ENCODE measurements at regions not wholly inside any gene's neighbourhood (a gene's known extent, or its start where the extent isn't known, plus 50 kb on each side); places are given as distances from the start of the nearest gene placed in this dataset.

- TF ChIP-seq TAF1 (IDR thresholded peaks at IDR 0.05; ENCODE audit: borderline replicate concordance, low read depth, low read length) = no peak
- TF ChIP-seq ZNF592 (IDR thresholded peaks at IDR 0.05) = no peak
- no peak for TF ChIP-seq SMC3 (IDR thresholded peaks at IDR 0.05; ENCODE audit: borderline replicate concordance, low read length)
- TF ChIP-seq RAD21 (IDR thresholded peaks at IDR 0.05; ENCODE audit: insufficient read depth, low read depth, low read length) = no peak
- TF ChIP-seq POLR2A (IDR thresholded peaks at IDR 0.05; ENCODE audit: low read depth, low read length) = no peak
- TF ChIP-seq ZNF274 (IDR thresholded peaks at IDR 0.05; ENCODE audit: insufficient read depth, insufficient read length) = no peak
- TF ChIP-seq BCLAF1 (IDR thresholded peaks at IDR 0.05) = no peak
- TF ChIP-seq KDM1A (IDR thresholded peaks at IDR 0.05; ENCODE audit: borderline replicate concordance) = no peak
- TF ChIP-seq CREB1 (IDR thresholded peaks at IDR 0.05; ENCODE audit: low read depth) = no peak
- TF ChIP-seq MAX (IDR thresholded peaks at IDR 0.05; ENCODE audit: low read depth, low read length) = no peak
- no peak for TF ChIP-seq CTCF (IDR thresholded peaks at IDR 0.05 in 2 of 3, conservative IDR thresholded peaks at IDR 0.05 in 1 of 3; ENCODE audit: control insufficient read depth in 2 of 3, extremely low read depth in 1 of 3, insufficient read depth in 1 of 3, low read depth in 3 of 3, low read length in 3 of 3)
Observed at GRCh38 chr10:8616166-8616565, 561.7 kb downstream of the GATA3 start.
